ENCODE measurements at regions not wholly inside any gene's neighbourhood (a gene's known extent, or its start where the extent isn't known, plus 50 kb on each side); places are given as distances from the start of the nearest gene placed in this dataset.
"Not testable (repeated sequence)": the region's sequence is repeated elsewhere in the genome, so short reads cannot be mapped to it uniquely, and the experiment has no call there.

- no peak for DNase-seq
Observed at GRCh38 chr2:78754930-78755329, 270.6 kb upstream of the REG3G start.

DNA sequence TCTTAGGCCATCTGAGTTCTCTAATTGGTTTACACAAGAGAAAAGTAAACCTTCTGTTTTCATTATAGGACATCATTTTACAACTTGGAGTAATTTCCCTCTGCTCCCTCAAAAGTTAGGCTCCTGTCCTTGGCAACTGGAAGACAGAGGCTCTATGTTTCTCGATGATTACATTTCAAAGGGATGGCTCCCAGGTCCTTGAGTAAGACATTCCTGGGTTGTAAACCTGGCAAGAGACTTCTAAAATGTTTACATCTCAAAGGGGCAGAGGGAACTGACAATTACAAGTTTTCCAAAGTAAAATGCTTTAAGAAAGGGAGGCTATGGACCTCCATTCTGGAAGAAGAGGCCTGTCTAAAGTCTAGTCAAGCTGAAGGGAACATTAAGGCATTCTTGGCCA, 268.3 kb upstream of the REG3G start:
- DNase-seq, result no peak

GRCh38 chr2:78757640-78758039, 267.9 kb upstream of the REG3G start:
- no peak for DNase-seq

- not testable (repeated sequence) for DNase-seq
Observed at GRCh38 chr2:78758765-78759164, 266.7 kb upstream of the REG3G start.

DNA sequence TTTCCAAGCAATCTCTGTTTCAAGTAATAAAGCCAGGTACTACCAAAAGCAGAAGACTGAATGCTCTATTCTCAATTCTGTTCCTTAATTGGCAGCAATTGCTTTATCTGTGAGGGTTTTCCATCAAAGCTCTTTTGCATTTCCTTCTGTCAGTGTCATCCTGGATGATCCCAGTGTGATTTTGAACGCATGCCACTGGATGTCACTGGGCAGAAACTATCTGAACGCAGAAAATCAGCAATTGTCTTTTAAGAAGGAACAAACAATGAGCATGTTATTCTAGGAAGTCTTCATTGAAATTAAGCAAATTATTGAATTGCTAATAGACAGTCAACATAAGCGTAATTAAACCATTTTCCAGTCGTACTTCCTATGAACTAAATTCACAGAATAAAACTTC, 259.0 kb upstream of the REG3G start:
- DNase-seq, result no peak

DNA sequence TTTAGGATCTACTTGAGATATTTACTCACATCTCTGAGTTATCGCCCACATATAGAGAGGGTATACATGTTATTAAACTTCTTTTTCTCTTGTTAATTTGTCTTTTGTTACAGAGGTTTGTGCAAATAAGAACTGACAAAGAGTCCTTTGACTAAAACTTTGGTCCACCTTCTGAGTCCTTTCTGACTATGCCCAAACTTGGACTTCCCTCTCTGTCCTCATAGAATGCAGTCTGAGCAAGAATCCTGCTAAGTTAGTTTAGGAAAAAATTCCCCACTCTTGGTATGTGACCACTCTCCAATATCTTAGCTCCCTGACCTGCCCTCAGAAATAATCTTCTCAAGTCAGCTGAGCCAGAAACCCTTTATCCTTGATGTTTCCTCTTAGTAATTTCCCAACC, 257.5 kb upstream of the REG3G start:
- no peak for DNase-seq

- DNase-seq, result no peak
Observed at GRCh38 chr2:78775291-78775690, 250.2 kb upstream of the REG3G start.

DNA sequence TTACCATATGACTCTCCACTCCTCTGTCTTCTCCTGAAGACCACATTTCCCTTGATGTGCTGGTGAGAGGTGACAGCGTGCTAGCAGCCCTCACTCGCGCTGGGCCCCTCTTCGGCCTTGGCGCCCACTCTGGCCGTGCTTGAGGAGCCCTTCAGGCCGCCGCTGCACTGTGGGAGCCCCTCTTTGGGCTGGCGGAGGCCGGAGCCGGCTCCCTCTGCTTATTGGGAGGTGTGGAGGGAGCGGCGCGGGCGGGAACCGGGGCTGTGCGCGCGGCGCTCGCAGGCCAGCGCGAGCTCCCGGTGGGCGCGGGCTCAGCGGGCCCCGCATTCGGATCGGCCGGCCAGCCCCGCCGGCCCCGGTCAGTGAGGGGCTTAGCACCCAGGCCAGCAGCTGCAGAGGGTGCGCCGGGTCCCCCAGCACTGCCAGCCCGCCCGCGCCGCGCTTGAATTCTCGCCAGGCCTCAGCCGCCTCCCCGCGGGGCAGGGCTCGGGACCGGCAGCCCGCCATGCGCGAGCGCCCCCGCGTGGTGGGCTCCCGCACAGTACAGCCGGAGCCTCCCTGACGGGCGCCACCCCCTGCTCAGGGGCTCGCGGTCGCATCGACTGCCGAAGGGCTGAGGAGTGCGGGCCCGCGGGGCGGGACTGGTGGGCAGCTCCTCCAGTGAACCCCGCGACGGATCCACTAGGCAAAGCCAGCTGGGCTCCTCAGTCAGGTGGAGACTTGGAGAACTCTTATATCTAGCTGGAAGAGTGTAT, 246.6 kb upstream of the REG3G start:
- DNase-seq, result no peak

DNA sequence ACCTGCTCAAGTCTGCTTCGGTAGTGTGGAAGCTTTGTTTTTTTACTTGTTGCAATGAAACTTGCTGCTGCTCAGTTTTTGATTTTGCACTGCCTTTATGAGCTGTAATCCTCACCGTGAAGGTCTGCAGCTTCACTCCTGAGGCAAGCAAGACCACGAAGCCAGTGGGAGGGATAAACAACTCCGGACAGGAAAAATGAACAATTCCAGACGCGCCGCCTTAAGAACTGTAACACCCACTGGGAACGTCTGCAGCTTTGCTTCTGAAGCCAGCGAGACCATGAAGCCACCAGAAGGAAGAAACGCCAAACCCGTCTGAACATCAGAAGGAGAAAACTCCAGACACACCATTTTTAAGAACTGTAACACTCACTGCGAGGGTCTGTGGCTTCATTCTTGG, 245.7 kb upstream of the REG3G start:
- peak; percentile 53 for DNase-seq

- peak; percentile 61 for DNase-seq
Observed at GRCh38 chr2:78780256-78780655, 245.2 kb upstream of the REG3G start.

DNA sequence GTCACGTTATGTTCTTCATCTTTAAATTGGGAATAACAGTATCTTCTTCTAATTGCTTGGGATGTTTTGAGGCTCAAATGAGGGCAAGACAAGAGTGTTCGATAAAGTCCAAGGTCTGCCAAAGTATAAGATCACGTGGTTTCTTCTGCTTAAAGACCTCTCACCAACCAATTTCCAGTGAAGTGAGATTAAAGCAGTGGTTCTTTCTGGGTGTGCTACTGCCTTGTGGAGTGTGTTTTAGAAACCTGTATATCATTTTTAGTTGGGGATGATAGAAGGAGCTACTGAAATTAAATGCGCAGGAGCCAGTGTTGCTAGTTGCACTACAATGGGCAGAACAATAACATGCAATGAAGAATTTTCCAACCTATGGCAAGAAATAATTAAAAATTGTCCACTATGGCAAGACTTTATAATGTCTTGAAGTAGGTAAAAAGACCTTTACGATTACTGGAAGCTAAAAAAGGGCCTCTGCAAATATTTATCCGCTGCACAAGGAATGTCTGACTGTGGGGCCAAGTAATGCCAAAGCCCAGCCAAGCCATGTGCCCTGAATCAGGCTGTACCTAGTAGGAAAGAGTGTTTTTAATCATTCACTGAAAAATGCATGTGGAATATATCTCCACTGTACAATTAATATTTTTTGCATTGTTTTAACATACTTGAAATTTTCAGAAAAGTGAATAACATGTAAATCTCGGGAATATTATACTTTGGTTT, 244.5 kb upstream of the REG3G start:
- DNase-seq, result peak; percentile 25

DNA sequence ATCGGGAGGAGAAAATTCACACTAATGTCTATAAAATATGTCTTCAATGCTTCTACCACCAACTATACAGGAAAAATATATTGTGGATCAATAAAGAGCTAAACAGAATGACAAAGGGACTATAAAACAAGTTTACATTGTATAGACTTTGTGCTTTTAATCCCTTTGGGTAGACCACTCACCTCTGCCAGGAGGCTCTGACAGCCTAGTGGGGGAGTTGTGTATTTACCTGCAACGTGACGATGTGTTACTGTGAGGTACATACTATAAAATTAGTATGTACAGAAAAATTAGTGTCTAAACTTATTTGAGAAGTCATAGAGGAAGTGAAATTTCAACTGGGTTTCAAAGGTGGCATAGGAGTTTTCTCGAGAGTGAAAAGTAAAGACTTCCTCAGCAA, 243.3 kb upstream of the REG3G start:
- DNase-seq, result no peak

- no peak for DNase-seq
Observed at GRCh38 chr2:78811955-78812610, 213.4 kb upstream of the REG3G start.

GRCh38 chr2:78814331-78814986, 211.0 kb upstream of the REG3G start:
- DNase-seq, result peak; percentile 23

GRCh38 chr2:78817430-78817829, 208.1 kb upstream of the REG3G start:
- DNase-seq, result no peak

DNA sequence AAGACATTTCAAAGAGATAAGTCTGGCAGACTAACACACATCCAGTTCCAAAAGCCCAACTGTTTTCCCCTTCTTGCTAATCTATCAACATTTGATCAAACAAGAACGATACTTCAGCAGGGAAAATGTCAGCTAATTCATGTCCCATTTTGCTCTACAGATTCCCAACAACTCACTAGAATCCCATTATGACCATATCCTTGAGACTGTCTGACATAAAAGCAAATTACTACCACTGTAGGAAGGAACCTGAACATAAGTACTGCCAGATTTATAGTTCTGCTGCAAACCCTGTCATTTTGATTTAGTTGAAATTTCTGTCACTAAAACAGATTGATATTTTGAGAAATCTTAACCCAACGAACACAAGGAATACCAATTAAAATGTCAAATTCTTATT, 193.0 kb upstream of the REG3G start:
- DNase-seq, result no peak

DNA sequence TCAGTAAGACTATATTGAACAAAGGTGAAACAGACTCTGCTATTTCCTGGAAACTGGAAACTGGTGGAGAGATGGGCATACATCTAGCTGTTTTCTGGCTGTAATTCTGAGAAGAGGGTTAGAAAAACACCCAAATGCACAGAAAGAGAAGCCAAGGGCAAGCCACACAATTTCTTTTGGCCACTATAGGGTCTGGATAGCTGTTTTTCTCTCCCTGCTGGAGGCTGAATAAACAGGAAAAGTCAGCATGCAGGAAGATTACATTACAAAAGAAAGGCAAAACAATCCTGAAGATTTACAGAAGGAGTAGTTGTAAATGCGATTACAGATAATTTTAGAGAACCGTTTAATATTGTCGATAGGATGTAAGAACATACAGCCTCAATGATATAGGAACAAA, 186.2 kb upstream of the REG3G start:
- no peak for DNase-seq

DNA sequence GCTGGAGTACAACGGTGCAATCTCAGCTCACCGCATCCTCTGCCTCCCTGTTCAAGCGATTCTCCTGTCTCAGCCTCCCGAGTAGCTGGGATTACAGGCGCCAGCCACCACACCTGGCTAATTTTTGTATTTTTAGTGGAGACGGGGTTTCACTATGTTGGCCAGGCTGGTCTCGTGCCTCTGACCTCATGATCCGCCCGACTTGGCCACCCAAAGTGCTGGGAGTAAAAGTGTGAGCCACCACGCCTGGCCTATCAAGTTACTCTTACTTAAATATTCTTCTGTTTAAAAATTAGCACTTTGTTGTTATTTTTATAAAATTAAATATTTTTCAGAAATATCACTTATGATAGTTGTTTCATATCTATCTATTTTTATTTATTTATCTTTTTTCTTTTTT, 185.2 kb upstream of the REG3G start:
- DNase-seq, result not testable (repeated sequence)

DNA sequence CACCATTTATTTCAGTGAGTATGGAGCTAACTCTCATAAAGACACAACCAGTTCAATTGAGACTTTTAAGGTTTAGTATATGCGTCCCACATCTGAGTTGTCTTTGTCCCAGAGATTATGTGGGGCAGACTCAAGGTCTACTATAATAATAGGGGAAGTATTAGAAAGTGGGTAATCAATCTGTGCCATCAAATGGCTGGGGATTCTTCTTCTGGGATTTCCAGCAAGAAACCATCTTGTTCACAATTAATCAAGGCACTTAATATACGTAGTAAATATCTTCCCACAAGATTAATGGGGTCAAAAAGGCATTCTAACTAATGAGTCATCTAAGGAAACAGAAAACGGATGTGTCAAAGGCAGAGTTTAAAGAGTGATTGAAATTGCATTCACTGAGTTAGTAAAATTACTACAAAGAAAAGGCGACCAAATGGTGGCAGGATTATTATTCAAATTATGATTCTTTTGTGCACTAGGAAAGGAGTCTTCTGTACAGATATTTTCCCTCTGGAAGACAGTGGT, 179.8 kb upstream of the REG3G start:
- DNase-seq, result no peak

- DNase-seq, result no peak
Observed at GRCh38 chr2:78861546-78861945, 164.0 kb upstream of the REG3G start.

DNA sequence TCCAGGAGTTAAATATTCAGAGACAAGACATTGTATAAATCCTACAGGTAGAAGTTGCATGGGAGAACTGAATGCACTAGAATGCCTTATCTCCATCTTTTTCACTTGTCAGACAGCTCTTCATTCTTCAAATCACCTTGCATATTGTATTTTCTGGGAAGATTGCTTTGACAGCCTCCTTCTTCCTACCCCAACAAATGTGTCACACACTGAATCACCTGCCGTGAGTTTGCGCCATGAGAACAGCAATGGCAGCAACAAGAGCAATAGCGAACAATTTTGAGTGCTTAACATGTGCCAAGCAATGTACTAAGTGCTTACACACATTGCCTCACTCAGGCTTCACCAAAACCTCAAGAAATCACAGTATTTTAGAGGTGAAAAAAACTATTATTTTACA, 161.3 kb upstream of the REG3G start:
- no peak for DNase-seq

- no peak for DNase-seq
Observed at GRCh38 chr2:78865667-78866066, 159.8 kb upstream of the REG3G start.

DNA sequence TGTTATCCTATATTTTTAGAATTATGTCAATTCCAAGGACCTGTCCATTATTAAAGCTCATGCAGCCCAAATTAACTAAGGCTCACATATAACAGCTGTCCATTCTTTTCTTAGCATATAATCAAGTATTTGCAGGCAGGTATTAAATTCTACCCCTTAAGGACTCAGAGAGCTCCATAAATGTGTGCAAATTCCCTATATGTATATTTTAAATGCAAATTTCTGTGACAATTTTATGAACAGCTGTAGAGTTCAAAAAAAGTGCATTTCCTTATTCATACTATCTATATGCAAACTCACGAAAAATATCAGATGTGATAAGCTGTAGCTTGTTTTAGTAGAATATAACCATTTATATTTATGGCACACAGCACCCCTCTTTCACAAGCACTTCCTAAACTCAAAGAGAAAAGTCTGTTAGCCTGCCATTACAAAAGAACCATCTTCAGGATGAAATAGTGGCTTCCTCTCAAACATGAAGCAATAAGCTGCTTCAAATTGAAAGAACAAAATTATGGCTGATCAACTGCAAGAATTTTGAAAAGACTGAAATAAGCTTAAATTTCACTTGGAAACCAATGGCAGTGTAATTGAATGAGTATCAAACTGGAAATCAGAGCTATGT, 155.0 kb upstream of the REG3G start:
- DNase-seq, result no peak
